ENCODE measurements at regions not wholly inside any gene's neighbourhood (a gene's known extent, or its start where the extent isn't known, plus 50 kb on each side); places are given as distances from the start of the nearest gene placed in this dataset.

DNA sequence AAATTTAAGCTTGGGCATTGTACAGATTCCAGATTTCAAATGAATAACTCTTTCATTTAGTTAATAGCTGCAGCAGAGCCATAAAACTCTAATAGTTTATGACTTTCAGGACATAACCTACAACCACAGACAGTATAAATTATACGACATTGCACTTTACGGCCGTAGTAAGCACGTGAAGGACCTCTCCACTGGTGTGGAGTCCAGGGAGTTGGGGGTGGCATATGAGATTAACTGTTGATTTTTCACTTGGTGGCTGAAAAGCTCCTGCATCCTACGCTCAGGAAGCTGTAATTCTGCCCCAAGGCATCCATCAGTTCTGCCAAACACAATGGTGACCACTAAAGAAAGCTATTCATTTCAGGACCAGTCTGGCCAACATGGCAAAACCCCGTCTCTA lies 376.2 kb downstream of the SOX11 start:
- DNase-seq (ENCODE audit: extremely low spot score, unreplicated experiment), result no peak
- H3K9me3 Mint-ChIP-seq (ENCODE audit: unreplicated experiment), result no peaks in the 10 kb centered on the region
- no peak for TF ChIP-seq CTCF (IDR thresholded peaks at IDR 0.05)
- H3K27ac Mint-ChIP-seq (ENCODE audit: unreplicated experiment), result no peak overlapping the region
- peaks cover 15% of the 10 kb centered on the region for H3K4me1 Mint-ChIP-seq (ENCODE audit: unreplicated experiment)
- H3K36me3 Mint-ChIP-seq (ENCODE audit: unreplicated experiment), result no peaks in the 10 kb centered on the region
- no peak overlapping the region for H3K4me3 Mint-ChIP-seq (ENCODE audit: unreplicated experiment)
- H3K27me3 Mint-ChIP-seq (ENCODE audit: unreplicated experiment), result peaks cover 22% of the 10 kb centered on the region

- no peak for TF ChIP-seq CTCF (IDR thresholded peaks at IDR 0.05)
- DNase-seq (ENCODE audit: extremely low spot score, unreplicated experiment), result no peak
- Mint-ChIP-seq H3K27me3 (ENCODE audit: unreplicated experiment) (peaks cover 18% of the 10 kb centered on the region), H3K4me1 (ENCODE audit: unreplicated experiment) (peaks cover 25% of the 10 kb centered on the region), H3K36me3 (ENCODE audit: unreplicated experiment) (no peaks in the 10 kb centered on the region), H3K9me3 (ENCODE audit: unreplicated experiment) (no peaks in the 10 kb centered on the region), H3K4me3 (ENCODE audit: unreplicated experiment) (no peak overlapping the region), H3K27ac (ENCODE audit: unreplicated experiment) (no peak overlapping the region)
These were observed 377.2 kb downstream of the SOX11 start for GRCh38 chr2:6069381-6069780.

- Mint-ChIP-seq H3K27ac (ENCODE audit: unreplicated experiment) (no peak overlapping the region), H3K27me3 (ENCODE audit: unreplicated experiment) (peaks cover 2% of the 10 kb centered on the region), H3K9me3 (ENCODE audit: unreplicated experiment) (no peaks in the 10 kb centered on the region), H3K36me3 (ENCODE audit: unreplicated experiment) (no peaks in the 10 kb centered on the region), H3K4me1 (ENCODE audit: unreplicated experiment) (peaks cover 37% of the 10 kb centered on the region), H3K4me3 (ENCODE audit: unreplicated experiment) (no peak overlapping the region)
- DNase-seq (ENCODE audit: extremely low spot score, unreplicated experiment), result no peak
- no peak for TF ChIP-seq CTCF (IDR thresholded peaks at IDR 0.05)
These were observed 379.3 kb downstream of the SOX11 start for GRCh38 chr2:6071519-6071918.

GRCh38 chr2:6072276-6072675 lies 380.1 kb downstream of the SOX11 start:
- Mint-ChIP-seq H3K27me3 (ENCODE audit: unreplicated experiment) (peaks cover 2% of the 10 kb centered on the region), H3K27ac (ENCODE audit: unreplicated experiment) (no peak overlapping the region), H3K4me3 (ENCODE audit: unreplicated experiment) (no peak overlapping the region), H3K9me3 (ENCODE audit: unreplicated experiment) (no peaks in the 10 kb centered on the region), H3K36me3 (ENCODE audit: unreplicated experiment) (no peaks in the 10 kb centered on the region), H3K4me1 (ENCODE audit: unreplicated experiment) (peaks cover 37% of the 10 kb centered on the region)
- no peak for TF ChIP-seq CTCF (IDR thresholded peaks at IDR 0.05)
- no peak for DNase-seq (ENCODE audit: extremely low spot score, unreplicated experiment)

DNA sequence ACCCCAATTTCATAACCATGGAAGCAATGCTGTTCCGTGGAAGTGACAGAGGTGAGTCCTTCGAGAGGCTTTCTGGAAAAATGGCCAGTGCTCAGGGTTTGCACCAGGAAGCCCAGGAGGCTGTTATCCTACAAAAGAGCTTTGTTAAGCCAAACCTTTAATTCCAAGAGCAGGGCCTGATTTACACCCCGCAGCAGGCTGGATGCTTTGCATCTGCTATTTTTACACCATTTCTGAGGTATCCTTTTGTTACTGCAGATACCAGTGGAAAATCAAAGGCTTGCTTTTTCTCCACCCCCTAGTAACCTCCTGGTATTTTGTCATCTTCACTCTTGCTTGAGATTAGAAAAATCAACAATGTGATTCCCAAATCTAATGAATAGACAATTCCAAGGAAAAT lies 380.6 kb downstream of the SOX11 start:
- Mint-ChIP-seq H3K27me3 (ENCODE audit: unreplicated experiment) (peaks cover 2% of the 10 kb centered on the region), H3K27ac (ENCODE audit: unreplicated experiment) (peak overlapping the region; percentile 84), H3K4me1 (ENCODE audit: unreplicated experiment) (peaks cover 37% of the 10 kb centered on the region), H3K9me3 (ENCODE audit: unreplicated experiment) (no peaks in the 10 kb centered on the region), H3K4me3 (ENCODE audit: unreplicated experiment) (no peak overlapping the region), H3K36me3 (ENCODE audit: unreplicated experiment) (no peaks in the 10 kb centered on the region)
- TF ChIP-seq CTCF (IDR thresholded peaks at IDR 0.05), result no peak
- DNase-seq (ENCODE audit: extremely low spot score, unreplicated experiment), result no peak

Measured in osteocyte (in vitro differentiated cells).